ENCODE measurements at regions not wholly inside any gene's neighbourhood (a gene's known extent, or its start where the extent isn't known, plus 50 kb on each side); places are given as distances from the start of the nearest gene placed in this dataset.

- DNase-seq, result no peak
Measured at GRCh38 chr15:66832664-66833063, 130.6 kb downstream of the SMAD6 start.

GRCh38 chr15:66833371-66833770, 131.3 kb downstream of the SMAD6 start:
- no peak for DNase-seq

- no peak for DNase-seq
Measured at GRCh38 chr15:66833803-66834202, 131.8 kb downstream of the SMAD6 start.

- DNase-seq, result peak; percentile 58
Measured at GRCh38 chr15:66834881-66835878, 133.1 kb downstream of the SMAD6 start.

GRCh38 chr15:66836231-66837030, 134.4 kb downstream of the SMAD6 start:
- DNase-seq, result no peak

GRCh38 chr15:66838202-66838601, 136.2 kb downstream of the SMAD6 start:
- DNase-seq, result no peak

- DNase-seq, result no peak
Measured at GRCh38 chr15:66838671-66839239, 136.7 kb downstream of the SMAD6 start.

GRCh38 chr15:66839506-66840112, 137.6 kb downstream of the SMAD6 start:
- no peak for DNase-seq

- no peak for DNase-seq
Measured at GRCh38 chr15:66840615-66841390, 138.8 kb downstream of the SMAD6 start.

- peak; percentile 88 for DNase-seq
Measured at GRCh38 chr15:66841953-66842681, 140.1 kb downstream of the SMAD6 start.

GRCh38 chr15:66842710-66843441, 140.8 kb downstream of the SMAD6 start:
- peak; percentile 65 for DNase-seq

GRCh38 chr15:66843581-66843980, 141.5 kb downstream of the SMAD6 start:
- DNase-seq, result no peak

- DNase-seq, result no peak
Measured at GRCh38 chr15:66844041-66844746, 142.2 kb downstream of the SMAD6 start.

GRCh38 chr15:66844747-66845145, 142.7 kb downstream of the SMAD6 start:
- DNase-seq, result no peak

GRCh38 chr15:66845266-66845785, 143.3 kb downstream of the SMAD6 start:
- no peak for DNase-seq

GRCh38 chr15:66846031-66846430, 144.0 kb downstream of the SMAD6 start:
- no peak for DNase-seq

- DNase-seq, result no peak
Measured at GRCh38 chr15:66846811-66847210, 144.8 kb downstream of the SMAD6 start.

GRCh38 chr15:66847565-66847991, 145.5 kb downstream of the SMAD6 start:
- no peak for DNase-seq

- no peak for DNase-seq
Measured at GRCh38 chr15:66848116-66848515, 146.1 kb downstream of the SMAD6 start.
